HUES6 (cell line): ENCODE measurements at regions not wholly inside any gene's neighbourhood (a gene's known extent, or its start where the extent isn't known, plus 50 kb on each side); places are given as distances from the start of the nearest gene placed in this dataset.
"Not testable (repeated sequence)": the region's sequence is repeated elsewhere in the genome, so short reads cannot be mapped to it uniquely, and the experiment has no call there.

Experiments used
- H3K27ac ChIP-seq: 2 replicates; pipeline ENCODE4 v1.7.0; 2013; ENCODE audit warnings: low read depth, mild to moderate bottlenecking, low read length, inconsistent platforms
- H3K27me3 ChIP-seq: 2 replicates; pipeline ENCODE4 v1.6.1; 2013; ENCODE audit warnings: low read length; ENCODE audit not compliant: control insufficient read depth, insufficient read depth
- H3K36me3 ChIP-seq: 2 replicates; pipeline ENCODE4 v1.6.1; 2013; ENCODE audit warnings: low read length; ENCODE audit not compliant: control insufficient read depth, insufficient read depth
- H3K4me1 ChIP-seq: 2 replicates; pipeline ENCODE4 v1.6.1; 2013; ENCODE audit warnings: low read length; ENCODE audit not compliant: control insufficient read depth, insufficient read depth
- H3K4me3 ChIP-seq: 2 replicates; pipeline ENCODE4 v1.5.1; 2013; ENCODE audit warnings: low read depth, low read length
- H3K9ac ChIP-seq: one replicate; pipeline ENCODE4 v1.6.1; 2013; ENCODE audit warnings: mild to moderate bottlenecking, low read length
- H3K9me3 ChIP-seq: 2 replicates; pipeline ENCODE4 v1.6.1; 2013; ENCODE audit warnings: low read depth, low read length; ENCODE audit not compliant: control insufficient read depth, insufficient read depth

GRCh38 chr19:20388706-20389225, 176.8 kb downstream of the ZNF737 start:
- H3K27ac ChIP-seq: no peak overlapping the region
- no peaks in the 10 kb centered on the region for H3K36me3 ChIP-seq
- peaks cover 12% of the 10 kb centered on the region; the same call in 1 of the 2 replicates for H3K9me3 ChIP-seq
- no peaks in the 10 kb centered on the region for H3K27me3 ChIP-seq
- H3K9ac ChIP-seq: no peak overlapping the region
- no peaks in the 10 kb centered on the region for H3K4me1 ChIP-seq
- H3K4me3 ChIP-seq: no peak overlapping the region

- Histone ChIP-seq H3K4me1 (no peaks in the 10 kb centered on the region), H3K27ac (no peak overlapping the region), H3K9me3 (peaks cover 7% of the 10 kb centered on the region; the same call in 1 of the 2 replicates), H3K4me3 (no peak overlapping the region), H3K9ac (no peak overlapping the region), H3K27me3 (no peaks in the 10 kb centered on the region), H3K36me3 (no peaks in the 10 kb centered on the region)
Measured at GRCh38 chr19:20385061-20385460, 180.5 kb downstream of the ZNF737 start.

GRCh38 chr19:20371911-20372310, 193.7 kb downstream of the ZNF737 start:
- Histone ChIP-seq H3K9me3 (peaks cover 34% of the 10 kb centered on the region; the same call in 1 of the 2 replicates), H3K4me3 (no peak overlapping the region; the same call in 1 of the 2 replicates), H3K9ac (no peak overlapping the region), H3K27ac (no peak overlapping the region), H3K4me1 (peaks cover 31% of the 10 kb centered on the region; the same call in 1 of the 2 replicates), H3K36me3 (peaks cover 2% of the 10 kb centered on the region; the same call in 1 of the 2 replicates), H3K27me3 (peaks cover 55% of the 10 kb centered on the region; the same call in 1 of the 2 replicates)

GRCh38 chr19:20371304-20371703, 194.3 kb downstream of the ZNF737 start:
- not testable (repeated sequence) for H3K36me3 ChIP-seq, H3K4me3 ChIP-seq, H3K9ac ChIP-seq, H3K27ac ChIP-seq
- Histone ChIP-seq H3K4me1 (peaks cover 31% of the 10 kb centered on the region; the same call in 1 of the 2 replicates), H3K27me3 (peaks cover 61% of the 10 kb centered on the region; the same call in 1 of the 2 replicates), H3K9me3 (peaks cover 34% of the 10 kb centered on the region; the same call in 1 of the 2 replicates)

GRCh38 chr19:20367811-20368294, 197.7 kb downstream of the ZNF737 start:
- Histone ChIP-seq H3K27me3 (peaks cover 72% of the 10 kb centered on the region; the same call in 1 of the 2 replicates), H3K27ac (no peak overlapping the region), H3K4me3 (no peak overlapping the region), H3K9ac (no peak overlapping the region), H3K4me1 (peaks cover 21% of the 10 kb centered on the region; the same call in 1 of the 2 replicates), H3K9me3 (peaks cover 26% of the 10 kb centered on the region; the same call in 1 of the 2 replicates), H3K36me3 (peaks cover 2% of the 10 kb centered on the region; the same call in 1 of the 2 replicates)

GRCh38 chr19:20365146-20365545, 198.1 kb downstream of the ZNF486 start:
- peaks cover 61% of the 10 kb centered on the region; the same call in 1 of the 2 replicates for H3K27me3 ChIP-seq
- no peak overlapping the region for H3K9ac ChIP-seq

GRCh38 chr19:20359933-20360720, 193.1 kb downstream of the ZNF486 start:
- H3K9me3 ChIP-seq: peaks cover 8% of the 10 kb centered on the region; the same call in 1 of the 2 replicates
- no peak overlapping the region for H3K4me3 ChIP-seq
- H3K4me1 ChIP-seq: peaks cover 5% of the 10 kb centered on the region; the same call in 1 of the 2 replicates
- no peak overlapping the region for H3K9ac ChIP-seq
- no peak overlapping the region for H3K27ac ChIP-seq
- H3K36me3 ChIP-seq: no peaks in the 10 kb centered on the region
- H3K27me3 ChIP-seq: peaks cover 18% of the 10 kb centered on the region; the same call in 1 of the 2 replicates

More at GRCh38 chr19:20365146-20365545, 198.1 kb downstream of the ZNF486 start:
- Histone ChIP-seq H3K36me3 (no peaks in the 10 kb centered on the region), H3K4me1 (peaks cover 18% of the 10 kb centered on the region; the same call in 1 of the 2 replicates), H3K4me3 (no peak overlapping the region), H3K27ac (no peak overlapping the region), H3K9me3 (peaks cover 21% of the 10 kb centered on the region; the same call in 1 of the 2 replicates)

GRCh38 chr19:20358841-20359465, 191.9 kb downstream of the ZNF486 start:
- peaks cover 10% of the 10 kb centered on the region; the same call in 1 of the 2 replicates for H3K27me3 ChIP-seq
- not testable (repeated sequence) for H3K9me3 ChIP-seq, H3K27ac ChIP-seq, H3K36me3 ChIP-seq, H3K4me1 ChIP-seq, H3K9ac ChIP-seq, H3K4me3 ChIP-seq

GRCh38 chr19:20357921-20358320, 190.9 kb downstream of the ZNF486 start:
- Histone ChIP-seq H3K4me3 (no peak overlapping the region), H3K27ac (no peak overlapping the region), H3K27me3 (peaks cover 3% of the 10 kb centered on the region; the same call in 1 of the 2 replicates), H3K9ac (no peak overlapping the region), H3K36me3 (no peaks in the 10 kb centered on the region), H3K9me3 (peaks cover 6% of the 10 kb centered on the region; the same call in 1 of the 2 replicates), H3K4me1 (peaks cover 5% of the 10 kb centered on the region; the same call in 1 of the 2 replicates)

- Histone ChIP-seq H3K9me3 (peaks cover 3% of the 10 kb centered on the region; the same call in 1 of the 2 replicates), H3K27ac (no peak overlapping the region), H3K9ac (no peak overlapping the region), H3K4me3 (no peak overlapping the region), H3K27me3 (no peaks in the 10 kb centered on the region), H3K4me1 (no peaks in the 10 kb centered on the region), H3K36me3 (no peaks in the 10 kb centered on the region)
Measured at GRCh38 chr19:20351244-20351643, 184.2 kb downstream of the ZNF486 start.
